HG03095 (cell line): ENCODE measurements at regions not wholly inside any gene's neighbourhood (a gene's known extent, or its start where the extent isn't known, plus 50 kb on each side); places are given as distances from the start of the nearest gene placed in this dataset.
"Not testable (repeated sequence)": the region's sequence is repeated elsewhere in the genome, so short reads cannot be mapped to it uniquely, and the experiment has no call there.

Experiments used
- ATAC-seq: cut with Tn5 transposase; IDR thresholded peaks from one replicate; pipeline ENCODE4 v1.9.1; 2021; ENCODE audit warnings: moderate library complexity; ENCODE audit not compliant: unreplicated experiment

DNA sequence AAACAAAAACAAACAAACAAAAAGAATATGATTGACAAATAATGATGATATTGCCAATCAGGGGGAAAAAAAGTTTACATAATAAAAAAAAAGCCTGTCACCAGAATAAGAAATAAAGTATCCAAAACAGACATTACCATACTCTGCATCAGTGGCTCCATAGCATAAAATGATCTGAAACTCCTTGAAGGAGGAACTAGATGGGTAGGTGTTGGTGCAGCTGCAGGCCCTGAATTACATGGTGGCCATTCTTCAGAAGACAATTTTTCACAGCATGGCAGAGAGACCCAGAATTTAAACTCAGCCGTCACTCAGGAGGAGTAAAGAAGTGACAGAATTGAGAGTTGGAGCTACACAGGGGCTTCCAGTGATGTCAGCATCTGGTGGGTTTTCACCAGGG lies 60.2 kb downstream of the GLUL start:
- ATAC-seq = no peak

DNA sequence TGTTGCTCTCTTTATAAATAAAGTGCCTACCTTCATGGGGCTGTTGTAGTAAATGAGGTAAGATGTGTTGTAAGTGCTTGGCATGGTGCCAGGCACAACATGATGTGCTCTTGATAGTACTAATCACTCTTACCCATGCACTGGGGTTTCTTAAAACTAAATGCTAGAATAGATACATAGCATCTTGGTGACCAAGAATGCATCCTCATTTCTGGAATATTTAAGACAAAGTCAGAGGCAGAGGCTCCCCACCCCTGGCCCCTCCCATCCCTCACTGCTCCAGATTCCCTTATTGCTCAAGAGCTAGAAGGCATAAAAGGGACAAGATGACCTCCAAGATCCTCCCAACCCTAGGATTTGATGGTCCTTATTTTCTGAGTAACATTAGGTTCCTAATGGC lies 61.3 kb downstream of the GLUL start:
- no peak for ATAC-seq

DNA sequence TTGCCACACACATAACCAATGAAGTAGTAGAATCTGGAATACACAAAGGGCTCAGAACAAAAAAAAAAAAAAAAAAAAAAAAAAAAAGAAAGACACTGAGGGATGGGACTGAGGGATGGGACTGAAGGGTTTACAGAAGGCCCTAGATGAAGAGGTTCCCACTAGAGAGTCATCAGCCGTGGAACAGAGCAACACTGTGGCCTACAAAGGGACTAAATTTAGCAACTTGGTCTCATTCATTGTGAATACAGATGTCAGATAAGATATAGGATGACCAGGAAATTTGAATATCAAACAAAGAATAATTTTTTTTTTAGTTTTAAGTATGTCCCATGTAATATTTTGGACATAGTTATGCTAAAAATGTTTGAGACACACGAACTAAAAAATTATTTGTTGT lies 62.1 kb downstream of the GLUL start:
- ATAC-seq = no peak

GRCh38 chr1:182328591-182328990 lies 63.0 kb downstream of the GLUL start:
- ATAC-seq = no peak

- no peak for ATAC-seq
Observed at GRCh38 chr1:182325339-182325738, 66.3 kb downstream of the GLUL start.

- ATAC-seq = not testable (repeated sequence)
Observed at GRCh38 chr1:182321532-182321931, 70.1 kb downstream of the GLUL start.

- ATAC-seq = no peak
Observed at GRCh38 chr1:182317611-182318161, 73.9 kb downstream of the GLUL start.

GRCh38 chr1:182316454-182316853 lies 75.1 kb downstream of the GLUL start:
- not testable (repeated sequence) for ATAC-seq

- ATAC-seq = no peak
Observed at GRCh38 chr1:182315167-182315556, 76.4 kb downstream of the GLUL start.

- no peak for ATAC-seq
Observed at GRCh38 chr1:182309631-182310351, 81.8 kb downstream of the GLUL start.

GRCh38 chr1:182308826-182309225 lies 82.8 kb downstream of the GLUL start:
- no peak for ATAC-seq

GRCh38 chr1:182307486-182307885 lies 84.1 kb downstream of the GLUL start:
- not testable (repeated sequence) for ATAC-seq

GRCh38 chr1:182305861-182306260 lies 85.7 kb downstream of the GLUL start:
- no peak for ATAC-seq

DNA sequence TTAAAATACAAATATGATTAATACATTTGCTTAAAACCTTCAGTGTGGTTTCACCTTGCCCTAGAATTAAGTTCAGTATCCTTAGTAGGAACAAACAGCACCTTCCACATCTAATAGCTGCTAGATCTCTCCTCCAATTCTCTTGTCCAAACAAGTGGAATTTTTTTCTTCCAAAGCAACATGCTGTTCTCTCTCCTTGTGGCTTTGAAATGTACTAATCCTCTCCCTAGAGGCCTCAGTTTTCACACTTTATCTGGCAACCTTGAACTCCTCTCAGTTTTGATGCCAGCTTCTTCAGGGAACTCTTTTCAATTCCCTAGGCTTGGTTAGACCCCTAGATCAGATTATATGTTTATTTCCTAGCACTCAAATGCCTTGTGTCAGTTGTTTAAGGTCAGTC lies 87.0 kb downstream of the GLUL start:
- ATAC-seq = no peak

DNA sequence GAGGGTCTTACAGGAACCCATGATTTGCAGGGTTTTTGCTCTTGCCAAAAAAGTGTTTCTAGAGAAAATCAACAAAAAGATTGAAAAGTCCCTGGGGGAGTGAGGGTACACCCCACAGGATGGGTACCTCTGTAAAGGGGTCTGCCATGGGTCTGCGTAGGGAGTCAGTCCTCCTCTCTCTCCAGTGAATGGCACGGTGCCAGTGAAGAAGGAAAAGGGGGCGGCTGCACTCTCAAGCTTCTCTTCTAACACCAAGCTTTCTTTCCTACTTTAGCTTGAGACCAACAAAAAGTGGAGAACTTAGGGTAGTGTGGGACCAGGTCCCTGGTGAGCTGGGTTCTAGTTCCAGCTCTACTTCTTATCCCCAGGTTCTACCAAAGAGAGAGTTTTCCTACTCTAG lies 87.4 kb downstream of the GLUL start:
- no peak for ATAC-seq

- ATAC-seq = peak; percentile 75
Observed at GRCh38 chr1:182303778-182304177, 87.8 kb downstream of the GLUL start.

DNA sequence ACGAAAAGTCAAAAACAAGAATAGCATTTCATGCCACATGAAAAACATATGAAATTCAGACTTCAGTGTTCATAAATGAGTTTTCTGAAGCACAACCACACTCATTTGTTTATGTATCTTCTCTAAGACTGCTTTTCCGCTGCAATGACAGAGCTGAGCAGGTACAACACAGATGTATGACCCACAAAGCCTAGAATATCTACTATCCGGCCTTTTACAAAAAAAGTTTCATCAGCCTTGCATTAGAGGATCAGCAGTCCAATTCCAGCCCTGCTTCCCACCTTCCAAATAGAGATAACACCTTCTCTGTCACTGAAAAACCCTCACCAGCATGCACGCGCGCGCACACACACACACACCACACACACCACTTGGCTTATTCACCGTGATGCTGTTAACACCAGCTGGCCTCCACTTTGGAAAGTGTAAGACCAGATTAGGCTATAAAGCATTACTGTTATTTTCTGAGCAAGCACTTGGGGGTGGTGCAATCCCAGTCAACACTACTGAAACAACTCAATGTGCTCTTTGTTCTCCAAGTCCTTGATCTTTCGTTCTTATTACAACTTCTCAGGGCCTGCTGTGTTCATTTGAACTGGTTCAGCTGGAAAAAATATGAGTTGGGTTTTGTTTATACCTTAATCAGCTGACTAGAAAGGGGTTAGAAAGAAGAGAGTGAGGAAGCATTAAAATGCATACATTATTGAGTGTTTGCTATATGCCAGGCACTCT lies 90.0 kb downstream of the GLUL start:
- no peak for ATAC-seq

GRCh38 chr1:182301026-182301436 lies 90.6 kb downstream of the GLUL start:
- ATAC-seq = no peak

DNA sequence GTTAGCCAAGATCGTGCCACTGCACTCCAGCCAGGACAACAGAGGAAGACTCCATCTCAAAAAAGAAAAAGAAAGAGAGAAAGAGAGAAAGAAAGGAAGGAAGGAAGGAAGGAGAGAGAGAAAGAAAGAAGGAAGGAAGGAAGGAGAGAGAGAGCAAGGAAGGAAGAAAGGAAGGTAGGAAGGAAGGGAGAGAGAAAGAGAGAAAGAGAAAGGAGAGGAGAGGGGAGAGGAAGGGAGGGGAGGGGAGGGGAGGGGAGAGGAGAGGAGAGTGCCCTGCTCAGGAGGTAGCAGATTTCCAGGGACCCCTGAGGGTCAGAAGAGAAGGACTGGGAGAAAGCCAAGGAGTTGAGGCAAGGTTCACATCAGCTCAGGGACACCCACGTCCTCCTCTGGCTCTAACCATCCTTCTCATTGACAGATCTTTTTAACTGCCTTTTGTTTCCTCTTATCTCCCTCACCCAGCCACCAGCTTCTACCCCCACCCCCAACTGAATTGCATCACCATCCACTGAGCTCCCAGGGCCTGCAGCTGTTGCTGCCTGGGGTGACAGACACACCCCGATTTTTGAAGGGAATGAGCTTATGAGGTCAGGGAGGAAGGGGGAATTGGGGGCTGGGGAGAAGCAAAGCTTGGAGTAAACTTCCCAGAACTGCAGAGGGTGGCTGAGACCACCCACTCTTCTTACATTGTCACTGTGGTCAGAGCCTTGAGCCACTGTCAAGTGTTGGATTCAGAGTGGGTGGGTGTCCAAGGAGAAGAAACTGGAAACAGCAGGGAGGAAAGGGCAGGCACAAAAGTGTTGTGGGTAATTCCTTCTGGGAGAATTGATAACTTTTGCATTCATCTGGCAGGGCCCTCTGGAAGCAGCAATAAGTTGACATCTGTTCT lies 91.6 kb downstream of the GLUL start:
- no peak for ATAC-seq

GRCh38 chr1:182299054-182299727 lies 92.4 kb downstream of the GLUL start:
- not testable (repeated sequence) for ATAC-seq

GRCh38 chr1:182297335-182297734 lies 94.3 kb downstream of the GLUL start:
- no peak for ATAC-seq
